ENCODE measurements at regions not wholly inside any gene's neighbourhood (a gene's known extent, or its start where the extent isn't known, plus 50 kb on each side); places are given as distances from the start of the nearest gene placed in this dataset.

GRCh38 chr15:55094136-55094535, 102.6 kb downstream of the RSL24D1 start:
- TF ChIP-seq CTCF (IDR thresholded peaks at IDR 0.05; ENCODE audit: low read depth, low read length) = no peak
- TF ChIP-seq POLR2A (IDR thresholded peaks at IDR 0.05; ENCODE audit: extremely low read depth, insufficient read length) = no peak
- no peak for TF ChIP-seq MAX (IDR thresholded peaks at IDR 0.05; ENCODE audit: low read depth, low read length)
- no peak for TF ChIP-seq MYC (IDR thresholded peaks at IDR 0.05; ENCODE audit: low read depth, low read length)

Measured in NB4 (cell line).